Tibial nerve (tissue), 4 donors: ENCODE measurements at regions not wholly inside any gene's neighbourhood (a gene's known extent, or its start where the extent isn't known, plus 50 kb on each side); places are given as distances from the start of the nearest gene placed in this dataset.
A peak's percentile ranks its signal among the peaks of the same experiment; 100 is the strongest.

Source experiments
- DNase-seq, 2 donors: peaks; one replicate each; pipeline ENCODE4 v3.0.0-alpha.2; 2019; ENCODE audit warnings: low spot score in 2 of 2
- H3K27ac ChIP-seq, 4 donors: fragments of 200-600 bp; sonication (generic) in 3 of 4; one replicate each; pipeline ENCODE4 v1.5.1; 2017 to 2019; ENCODE audit warnings: mild to moderate bottlenecking in 1 of 4
- H3K27me3 ChIP-seq, 2 donors: fragments of 200-600 bp; sonication (generic) in 1 of 2; one replicate each; pipeline versions ENCODE4 v1.5.1 to v1.6.0; 2017 to 2019
- H3K36me3 ChIP-seq, 3 donors: fragments of 200-600 bp; sonication (generic); one replicate each; pipeline ENCODE4 v1.5.1; 2018 to 2019
- H3K4me1 ChIP-seq, 4 donors: fragments of 200-600 bp; sonication (generic) in 3 of 4; one replicate each; pipeline ENCODE4 v1.5.1; 2017 to 2019
- H3K4me3 ChIP-seq, 4 donors: fragments of 200-600 bp; sonication (generic) in 3 of 4; one replicate each; pipeline ENCODE4 v1.5.1; 2017 to 2019; ENCODE audit warnings: mild to moderate bottlenecking in 1 of 4, moderate library complexity in 1 of 4
- H3K9me3 ChIP-seq, 4 donors: fragments of 200-600 bp; sonication (generic) in 3 of 4; one replicate each; pipeline ENCODE4 v1.5.1; 2017 to 2019
- CTCF ChIP-seq, 5 experiments: fragments of 200-600 bp in 3 of 5; fragments of 450-650 bp in 2 of 5; sonication (generic) in 3 of 5; IDR thresholded peaks; one replicate each; pipeline ENCODE4 v1.5.1; 2016 to 2019; ENCODE audit warnings: antibody characterized with exemption in 5 of 5, mild to moderate bottlenecking in 3 of 5, moderate library complexity in 2 of 5
- EP300 ChIP-seq, 2 donors: sonication (generic); formaldehyde crosslinking; IDR thresholded peaks; one replicate each; pipeline ENCODE4 v1.6.1; 2017; ENCODE audit warnings: antibody characterized with exemption in 2 of 2, mild to moderate bottlenecking in 1 of 2
- POLR2A ChIP-seq, 2 donors: fragments of 450-650 bp; IDR thresholded peaks; one replicate each; pipeline ENCODE4 v1.6.1; 2017; ENCODE audit warnings: antibody characterized with exemption in 2 of 2, mild to moderate bottlenecking in 2 of 2, moderate library complexity in 2 of 2
- WGBS, 2 donors: methylation state at CpG; one replicate each; pipeline ENCODE4 v1.1.5; 2018; 5-methylcytosine and 5-hydroxymethylcytosine counted together

- no peak for DNase-seq
- 28 to 45% methylated on average over 14 of the region's 14 CpGs for WGBS, 2 donors
- H3K9me3 ChIP-seq, result no peaks in the 10 kb centered on the region
- H3K27ac ChIP-seq, result peak overlapping the region in 2 of 4 donors; percentile 39 to 60
- no peak overlapping the region for H3K4me3 ChIP-seq
- peaks cover 0 to 36% (median 3%) of the 10 kb centered on the region in 4 donors for H3K4me1 ChIP-seq
- H3K27me3 ChIP-seq, result no peaks in the 10 kb centered on the region
- TF ChIP-seq EP300 (IDR thresholded peaks at IDR 0.05) (peak in 1 of 2 donors; percentile 19), CTCF (IDR thresholded peaks at IDR 0.05) (no peak)
- H3K36me3 ChIP-seq, result no peaks in the 10 kb centered on the region
Observed at GRCh38 chr5:167945542-167946384, 345.7 kb upstream of the WWC1 start.

GRCh38 chr5:167947306-167947705, 344.1 kb upstream of the WWC1 start:
- no peaks in the 10 kb centered on the region for H3K9me3 ChIP-seq
- peak overlapping the region in 2 of 4 donors; percentile 46 to 69 for H3K27ac ChIP-seq
- WGBS, 2 donors, result 17 to 24% methylated on average over 1 of the region's 1 CpG
- DNase-seq, result peak; percentile 55 to 68
- no peak for TF ChIP-seq POLR2A (IDR thresholded peaks at IDR 0.05)
- TF ChIP-seq CTCF (IDR thresholded peaks at IDR 0.05), result no peak
- no peak for TF ChIP-seq EP300 (IDR thresholded peaks at IDR 0.05)
- no peak overlapping the region for H3K4me3 ChIP-seq
- H3K27me3 ChIP-seq, result no peaks in the 10 kb centered on the region
- no peaks in the 10 kb centered on the region for H3K36me3 ChIP-seq
- H3K4me1 ChIP-seq, result peaks cover 0 to 44% (median 3%) of the 10 kb centered on the region in 4 donors

- peak overlapping the region in 2 of 4 donors; percentile 46 to 69 for H3K27ac ChIP-seq
- 63 to 64% methylated on average over 3 of the region's 3 CpGs for WGBS, 2 donors
- DNase-seq, result no peak
- H3K4me1 ChIP-seq, result peaks cover 0 to 44% (median 3%) of the 10 kb centered on the region in 4 donors
- no peaks in the 10 kb centered on the region for H3K9me3 ChIP-seq
- no peaks in the 10 kb centered on the region for H3K27me3 ChIP-seq
- no peak overlapping the region for H3K4me3 ChIP-seq
- H3K36me3 ChIP-seq, result no peaks in the 10 kb centered on the region
- TF ChIP-seq CTCF (IDR thresholded peaks at IDR 0.05) (no peak), EP300 (IDR thresholded peaks at IDR 0.05) (no peak), POLR2A (IDR thresholded peaks at IDR 0.05) (no peak)
Observed at GRCh38 chr5:167948251-167948650, 343.2 kb upstream of the WWC1 start.

- H3K4me1 ChIP-seq, result peaks cover 0 to 44% (median 3%) of the 10 kb centered on the region in 4 donors
- no peaks in the 10 kb centered on the region for H3K36me3 ChIP-seq
- DNase-seq, result no peak
- H3K27me3 ChIP-seq, result no peaks in the 10 kb centered on the region
- no peaks in the 10 kb centered on the region for H3K9me3 ChIP-seq
- peak overlapping the region in 2 of 4 donors; percentile 66 to 69 for H3K27ac ChIP-seq
- 81 to 91% methylated on average over 3 of the region's 3 CpGs for WGBS, 2 donors
- TF ChIP-seq EP300 (IDR thresholded peaks at IDR 0.05) (no peak), POLR2A (IDR thresholded peaks at IDR 0.05) (no peak), CTCF (IDR thresholded peaks at IDR 0.05) (no peak)
- H3K4me3 ChIP-seq, result no peak overlapping the region
Observed at GRCh38 chr5:167949435-167949834, 342.0 kb upstream of the WWC1 start.

- H3K4me3 ChIP-seq, result no peak overlapping the region
- no peaks in the 10 kb centered on the region for H3K36me3 ChIP-seq
- peak; percentile 55 to 62 for DNase-seq
- TF ChIP-seq CTCF (IDR thresholded peaks at IDR 0.05), result no peak
- TF ChIP-seq EP300 (IDR thresholded peaks at IDR 0.05), result peak in 1 of 2 donors; percentile 57
- H3K4me1 ChIP-seq, result peaks cover 0 to 40% (median 3%) of the 10 kb centered on the region in 4 donors
- 36 to 59% methylated on average over 5 of the region's 5 CpGs for WGBS, 2 donors
- peaks cover 0 to 5% (median 0%) of the 10 kb centered on the region in 4 donors for H3K9me3 ChIP-seq
- no peaks in the 10 kb centered on the region for H3K27me3 ChIP-seq
- peak overlapping the region in 3 of 4 donors; percentile 15 to 69 (median 66) for H3K27ac ChIP-seq
Observed at GRCh38 chr5:167950126-167950721, 341.2 kb upstream of the WWC1 start.
